ENCODE measurements at regions not wholly inside any gene's neighbourhood (a gene's known extent, or its start where the extent isn't known, plus 50 kb on each side); places are given as distances from the start of the nearest gene placed in this dataset.

DNA sequence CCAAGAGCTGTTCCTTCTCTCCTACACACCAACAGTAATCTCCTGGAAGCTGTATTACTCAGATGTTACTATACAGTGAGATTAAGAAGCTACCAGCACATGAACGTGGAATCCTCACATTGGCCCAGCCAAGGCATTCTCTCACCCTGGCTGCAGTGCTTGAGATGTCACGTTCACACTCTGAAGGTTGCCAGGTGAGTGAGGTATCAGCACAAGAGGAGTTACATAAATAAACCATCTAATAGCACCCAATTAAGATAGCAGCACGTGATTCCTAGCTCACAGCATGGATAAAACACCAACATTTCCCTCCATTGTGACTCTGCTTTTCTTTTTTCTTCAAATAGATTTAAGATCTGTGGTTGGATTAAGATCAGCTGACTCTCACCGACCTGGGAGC lies 182.8 kb downstream of the PLPP3 start:
- TF ChIP-seq, protein P1, sequence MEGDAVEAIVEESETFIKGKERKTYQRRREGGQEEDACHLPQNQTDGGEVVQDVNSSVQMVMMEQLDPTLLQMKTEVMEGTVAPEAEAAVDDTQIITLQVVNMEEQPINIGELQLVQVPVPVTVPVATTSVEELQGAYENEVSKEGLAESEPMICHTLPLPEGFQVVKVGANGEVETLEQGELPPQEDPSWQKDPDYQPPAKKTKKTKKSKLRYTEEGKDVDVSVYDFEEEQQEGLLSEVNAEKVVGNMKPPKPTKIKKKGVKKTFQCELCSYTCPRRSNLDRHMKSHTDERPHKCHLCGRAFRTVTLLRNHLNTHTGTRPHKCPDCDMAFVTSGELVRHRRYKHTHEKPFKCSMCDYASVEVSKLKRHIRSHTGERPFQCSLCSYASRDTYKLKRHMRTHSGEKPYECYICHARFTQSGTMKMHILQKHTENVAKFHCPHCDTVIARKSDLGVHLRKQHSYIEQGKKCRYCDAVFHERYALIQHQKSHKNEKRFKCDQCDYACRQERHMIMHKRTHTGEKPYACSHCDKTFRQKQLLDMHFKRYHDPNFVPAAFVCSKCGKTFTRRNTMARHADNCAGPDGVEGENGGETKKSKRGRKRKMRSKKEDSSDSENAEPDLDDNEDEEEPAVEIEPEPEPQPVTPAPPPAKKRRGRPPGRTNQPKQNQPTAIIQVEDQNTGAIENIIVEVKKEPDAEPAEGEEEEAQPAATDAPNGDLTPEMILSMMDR (IDR thresholded peaks at IDR 0.05; ENCODE audit: insufficient read depth, low read length): no peak
- no peak for TF ChIP-seq REST (IDR thresholded peaks at IDR 0.05; ENCODE audit: insufficient replicate concordance, low read depth)
